GM20000 (cell line): ENCODE measurements at regions not wholly inside any gene's neighbourhood (a gene's known extent, or its start where the extent isn't known, plus 50 kb on each side); places are given as distances from the start of the nearest gene placed in this dataset.

Source experiments
- DNase-seq: peaks from one replicate; pipeline ENCODE4 v3.0.0; 2012; ENCODE audit warnings: low spot score
- CTCF ChIP-seq: IDR thresholded peaks from 2 replicates; pipeline ENCODE4 v1.5.1; 2012; ENCODE audit warnings: mild to moderate bottlenecking, control low read depth; ENCODE audit errors: extremely low read depth, missing control alignments

DNA sequence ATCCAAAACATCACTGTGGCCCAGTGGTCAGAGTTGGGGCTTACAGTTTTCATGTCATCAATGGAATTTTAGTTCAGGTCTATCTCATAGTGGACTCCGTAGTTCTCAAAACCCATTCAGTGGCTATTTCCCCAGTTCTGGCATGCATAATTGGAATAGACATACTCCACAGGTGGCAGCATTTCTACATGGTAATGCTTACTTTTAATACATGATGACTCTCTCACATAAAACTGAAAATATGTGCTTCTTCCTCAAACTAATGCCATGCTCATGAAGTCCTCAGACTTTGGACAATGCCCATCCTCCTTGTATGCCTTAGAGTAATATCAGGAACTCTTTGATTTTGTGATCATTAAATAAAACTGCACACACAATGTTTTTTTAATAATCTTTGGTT lies 857.4 kb upstream of the GOT2 start:
- TF ChIP-seq CTCF = no peak
- DNase-seq = no peak

DNA sequence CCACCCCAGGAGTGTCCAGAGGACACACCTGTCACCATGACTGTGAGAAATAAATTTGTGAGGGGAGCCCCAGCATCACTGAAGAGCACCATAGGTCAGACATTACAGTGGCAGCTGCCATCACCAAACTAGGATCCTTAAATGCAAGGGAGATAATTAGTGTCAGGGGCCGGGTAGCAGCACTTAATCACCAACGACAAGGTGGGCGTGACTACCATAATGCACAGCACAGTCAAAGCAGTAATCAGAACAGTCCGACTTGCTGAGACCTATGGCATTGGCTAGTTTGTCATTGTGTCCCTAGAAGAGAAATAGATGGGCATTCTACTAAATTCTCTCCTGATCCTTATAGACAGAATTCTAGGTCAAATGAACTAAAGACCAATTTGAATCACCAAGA lies 856.7 kb upstream of the GOT2 start:
- TF ChIP-seq CTCF = no peak

GRCh38 chr16:59586331-59586730 lies 852.2 kb upstream of the GOT2 start:
- no peak for TF ChIP-seq CTCF
- no peak for DNase-seq

More for the DNA sequence above, 856.7 kb upstream of the GOT2 start:
- no peak for DNase-seq

GRCh38 chr16:59574296-59574695 lies 840.2 kb upstream of the GOT2 start:
- no peak for TF ChIP-seq CTCF
- no peak for DNase-seq

DNA sequence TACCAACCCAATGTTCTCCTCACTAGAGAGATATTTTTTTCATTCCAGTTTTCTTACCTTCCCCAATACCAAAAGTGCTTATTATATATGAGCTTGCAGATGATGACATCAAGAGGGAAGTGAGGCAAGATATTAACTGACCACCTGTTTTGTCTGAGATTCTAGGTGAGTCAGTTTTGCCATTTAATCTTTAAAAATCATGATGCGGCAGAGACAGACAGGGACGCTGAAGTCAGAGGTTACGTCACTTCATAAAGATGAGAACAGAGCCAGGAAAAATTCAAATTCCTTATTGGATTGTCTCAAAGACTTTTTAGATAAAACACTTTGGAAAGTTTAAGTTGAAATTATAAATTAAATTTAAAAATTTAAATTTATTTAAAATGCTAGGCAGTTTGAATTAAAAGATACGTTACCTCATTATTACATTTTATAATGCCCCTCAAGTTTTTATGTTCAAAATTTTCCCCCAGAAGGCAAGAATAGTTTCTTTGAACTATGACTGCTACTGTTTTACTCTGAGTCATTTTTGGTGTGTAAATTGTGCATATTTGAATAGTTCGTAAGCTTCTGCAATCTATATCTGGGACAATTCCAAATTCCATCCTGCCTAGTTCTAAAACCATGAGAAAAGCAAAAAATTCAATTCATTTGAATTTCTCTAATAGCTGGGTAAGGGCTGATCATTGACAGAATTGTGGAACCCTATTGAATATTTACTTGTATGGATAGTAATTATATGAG lies 839.6 kb upstream of the GOT2 start:
- no peak for DNase-seq
- TF ChIP-seq CTCF = no peak

- no peak for TF ChIP-seq CTCF
- DNase-seq = no peak
Observed at GRCh38 chr16:59567496-59567895, 833.4 kb upstream of the GOT2 start.

DNA sequence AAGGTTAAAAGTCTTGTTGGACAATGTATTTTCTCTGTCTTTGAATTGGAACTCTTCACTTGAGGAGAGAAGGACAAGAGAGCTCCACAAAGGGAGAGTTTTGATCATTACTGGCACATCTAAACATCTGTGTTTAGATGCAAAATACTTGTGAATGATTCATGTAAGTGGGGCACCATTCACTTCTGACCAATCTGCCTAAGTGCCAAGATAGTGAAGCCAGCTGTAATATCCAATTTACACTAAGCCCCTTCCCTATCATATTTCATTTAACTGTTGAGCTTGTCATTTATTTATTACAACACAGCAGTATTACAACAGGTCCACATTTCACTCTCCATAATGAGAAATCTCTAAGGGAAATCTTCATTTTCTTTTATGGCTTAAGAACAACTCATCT lies 832.3 kb upstream of the GOT2 start:
- TF ChIP-seq CTCF = no peak
- no peak for DNase-seq
